HepG2 (cell line): ENCODE measurements at regions not wholly inside any gene's neighbourhood (a gene's known extent, or its start where the extent isn't known, plus 50 kb on each side); places are given as distances from the start of the nearest gene placed in this dataset.
A peak's percentile ranks its signal among the peaks of the same experiment; 100 is the strongest.

Source experiments
- ATAC-seq: fragments of 200-7000 bp; cut with Tn5 transposase; 3 replicates; pipeline ENCODE4 v1.9.1; 2020; ENCODE audit warnings: mild to moderate bottlenecking, moderate library complexity
- BruUV-seq: library from RNA; stranded (reverse); fragments of 400-500 nt; replicated peaks from 2 replicates; lab custom pipeline; 2021; lab: Mats Ljungman, UMichigan
- CTCF ChIA-PET: fragments of 300-600 bp; formaldehyde crosslinking; extraction: SDS; loops from one replicate; lab custom pipeline; 2021; ENCODE audit warnings: low total read pairs, inconsistent platforms, low intra/inter-chr PET ratio; lab: Yijun Ruan, JAX
- POLR2A ChIA-PET: fragments of 350-600 bp; sonication (Branson Sonifier 250); formaldehyde crosslinking; loops from one replicate; lab custom pipeline; 2020; ENCODE audit warnings: antibody characterized with exemption, inconsistent platforms; lab: Yijun Ruan, JAX
- DNase-seq: peaks from one replicate; pipeline ENCODE4 v3.0.0-alpha.2; 2015; ENCODE audit warnings: low spot score
- FAIRE-seq: peaks from 3 replicates; lab custom pipeline; 2011; peaks lifted over from hg19 to GRCh38; lab: Jason Lieb, UNC
- H2AFZ ChIP-seq: one replicate; pipeline ENCODE4 v1.6.1; 2011; ENCODE audit warnings: low read length, inconsistent platforms
- H3K27ac ChIP-seq: fragments of 300-600 bp; 3 replicates; pipeline ENCODE4 v1.8.0; 2011; ENCODE audit warnings: mixed run types, mild to moderate bottlenecking, mixed read lengths, low read length, inconsistent platforms; ENCODE audit not compliant: insufficient read depth; ENCODE audit errors: extremely low read length
- H3K27me3 ChIP-seq, 2 experiments: fragments of 200-600 bp in 1 of 2; 2 replicates in 1 of 2; 3 replicates in 1 of 2; pipeline versions ENCODE4 v1.6.0 to v1.8.0; 2011; ENCODE audit warnings: low read length in 2 of 2, mild to moderate bottlenecking in 2 of 2, moderate library complexity in 2 of 2, inconsistent platforms in 1 of 2; ENCODE audit not compliant: insufficient read depth in 2 of 2, control insufficient read depth in 1 of 2
- H3K36me3 ChIP-seq, 2 experiments: fragments of 200-600 bp in 1 of 2; replicated peaks in 1 of 2; 2 replicates in 1 of 2; 3 replicates in 1 of 2; pipeline versions ENCODE4 v1.5.1 to v1.8.0; 2011; ENCODE audit warnings: low read length in 2 of 2, inconsistent platforms in 1 of 2; ENCODE audit not compliant: insufficient read depth in 2 of 2, control insufficient read depth in 1 of 2
- H3K4me1 ChIP-seq: 2 replicates; pipeline ENCODE4 v1.5.1; 2012; ENCODE audit warnings: low read length, inconsistent platforms; ENCODE audit not compliant: insufficient read depth
- H3K4me2 ChIP-seq: 2 replicates; pipeline ENCODE4 v1.6.0; 2011; ENCODE audit warnings: low read depth, low read length, inconsistent platforms
- H3K4me3 ChIP-seq, 3 experiments: fragments of 200-600 bp in 1 of 3; sonication (generic), shearing (Covaris generic) in 1 of 3; replicated peaks in 1 of 3; 2 replicates each; pipeline ENCODE4 v1.5.1; 2011 to 2016; ENCODE audit warnings: low read length in 3 of 3, inconsistent platforms in 2 of 3, low read depth in 2 of 3, mild to moderate bottlenecking in 2 of 3, control low read depth in 1 of 3, mixed read lengths in 1 of 3; ENCODE audit not compliant: insufficient read depth in 1 of 3
- H3K79me2 ChIP-seq: one replicate; pipeline ENCODE4 v1.6.1; 2011; ENCODE audit warnings: low read length, inconsistent platforms; ENCODE audit not compliant: insufficient read depth
- H3K9ac ChIP-seq: 2 replicates; pipeline ENCODE4 v1.6.0; 2011; ENCODE audit warnings: mild to moderate bottlenecking, low read depth, low read length, inconsistent platforms; ENCODE audit not compliant: insufficient read depth
- H3K9me3 ChIP-seq: 2 replicates; pipeline ENCODE4 v1.5.1; 2012; ENCODE audit warnings: mild to moderate bottlenecking, low read length
- H4K20me1 ChIP-seq: 2 replicates; pipeline ENCODE4 v1.6.0; 2011; ENCODE audit warnings: inconsistent platforms, mild to moderate bottlenecking, low read length, moderate library complexity; ENCODE audit not compliant: insufficient read depth
- ARNT ChIP-seq: fragments of 450-650 bp; IDR thresholded peaks from 2 replicates; pipeline ENCODE4 v1.6.1; 2017
- BCLAF1 ChIP-seq: fragments of 450-650 bp; IDR thresholded peaks from 2 replicates; pipeline ENCODE4 v1.6.1; 2017; ENCODE audit warnings: mild to moderate bottlenecking
- FOSL1 ChIP-seq: sonication (generic); formaldehyde crosslinking; IDR thresholded peaks from 2 replicates; pipeline ENCODE4 v1.9.0; 2021; ENCODE audit warnings: missing genetic modification reagents, borderline replicate concordance
- PCBP2 ChIP-seq: fragments of 200-400 bp; formaldehyde crosslinking; optimal IDR thresholded peaks from 2 replicates; pipeline ENCODE3; 2018; ENCODE audit warnings: low read length, low read depth; ENCODE audit not compliant: poor library complexity, severe bottlenecking
- REST ChIP-seq, 2 experiments: IDR thresholded peaks; 2 replicates each; pipeline ENCODE4 v1.6.1; 2011 to 2012; ENCODE audit warnings: low read length in 2 of 2, borderline replicate concordance in 1 of 2, low read depth in 1 of 2, mild to moderate bottlenecking in 1 of 2, moderate library complexity in 1 of 2
- SOX6 ChIP-seq, 2 experiments: fragments of 450-650 bp in 1 of 2; sonication (generic) in 1 of 2; formaldehyde crosslinking in 1 of 2; IDR thresholded peaks; 2 replicates each; pipeline versions ENCODE4 v1.4.0 to v1.6.1; 2017 to 2020; ENCODE audit warnings: antibody characterized with exemption in 1 of 2, mild to moderate bottlenecking in 1 of 2, missing genetic modification reagents in 1 of 2
- STAT5B ChIP-seq: sonication (generic); formaldehyde crosslinking; IDR thresholded peaks from 2 replicates; pipeline ENCODE4 v1.4.0; 2020; ENCODE audit warnings: missing genetic modification reagents
- ZNF672 ChIP-seq: sonication (generic); formaldehyde crosslinking; IDR thresholded peaks from 2 replicates; pipeline ENCODE4 v1.8.1; 2022; ENCODE audit warnings: missing genetic modification reagents
- ZNF768 ChIP-seq: sonication (generic); formaldehyde crosslinking; IDR thresholded peaks from 2 replicates; pipeline ENCODE4 v1.4.0; 2020; ENCODE audit warnings: missing genetic modification reagents
- ZNF784 ChIP-seq: sonication (generic); formaldehyde crosslinking; IDR thresholded peaks from 2 replicates; pipeline ENCODE4 v1.5.1; 2020; ENCODE audit warnings: missing genetic modification reagents, mild to moderate bottlenecking, borderline replicate concordance
- WGBS: methylation state at CpG from one replicate; pipeline ENCODE4 v1.1.6; 2017; ENCODE audit warnings: low lambda C conversion rate; 5-methylcytosine and 5-hydroxymethylcytosine counted together
- in situ Hi-C: cut with HindIII; loops from 2 replicates; pipeline ENCODE4 v1.10.0; 2017; ENCODE audit warnings: low pct_unique_long_range_greater_than_20kb; ENCODE audit not compliant: extremely low pct_ligation_motif_present
- intact Hi-C: fragments of 100-400 bp; cut with micrococcal nuclease; formaldehyde crosslinking; loops from one replicate; pipeline ENCODE4 v1.10.0; 2022; ENCODE audit not compliant: unreplicated experiment

- no peaks in the 10 kb centered on the region for H3K36me3 ChIP-seq
- in situ Hi-C loops (no loop called here), intact Hi-C loops (no loop called here)
- WGBS = 35% methylated on average over 8 of the region's 8 CpGs
- H4K20me1 ChIP-seq = no peaks in the 10 kb centered on the region
- TF ChIP-seq ZNF768 (CRISPR knock-in tag) (no peak), BCLAF1 (no peak), ZNF784 (CRISPR knock-in tag) (no peak)
- FAIRE-seq (no peak), DNase-seq (no peak), ATAC-seq (no peak)
- no TSS peak for BruUV-seq
- H3K4me2 ChIP-seq = peak overlapping the region; percentile 82
- no peak overlapping the region for H3K9ac ChIP-seq
- CTCF ChIA-PET = no interaction called here
- no peak overlapping the region for H2AFZ ChIP-seq
- H3K79me2 ChIP-seq = no peaks in the 10 kb centered on the region
- POLR2A ChIA-PET = no interaction called here
- H3K4me1 ChIP-seq = peaks cover 11% of the 10 kb centered on the region; the same call in 1 of the 2 replicates
- no peaks in the 10 kb centered on the region for H3K27me3 ChIP-seq
- no peak overlapping the region for H3K27ac ChIP-seq
- H3K9me3 ChIP-seq = no peaks in the 10 kb centered on the region
- peak overlapping the region in 2 of 3 experiments; percentile 23 to 33; a peak in 3 of 6 replicates for H3K4me3 ChIP-seq
These were observed 234.4 kb upstream of the MCHR2 start for GRCh38 chr6:100228437-100228833.

GRCh38 chr6:100226811-100227210 lies 232.8 kb upstream of the MCHR2 start:
- no peak for FAIRE-seq
- POLR2A ChIA-PET = no interaction called here
- no peak overlapping the region for H3K27ac ChIP-seq
- in situ Hi-C loops (no loop called here), intact Hi-C loops (no loop called here)
- H3K27me3 ChIP-seq = no peaks in the 10 kb centered on the region
- H3K4me1 ChIP-seq = peaks cover 11% of the 10 kb centered on the region; the same call in 1 of the 2 replicates
- H2AFZ ChIP-seq = no peak overlapping the region
- H4K20me1 ChIP-seq = no peaks in the 10 kb centered on the region
- no peaks in the 10 kb centered on the region for H3K79me2 ChIP-seq
- CTCF ChIA-PET = no interaction called here
- no peak for DNase-seq
- no peak overlapping the region for H3K4me2 ChIP-seq
- no peak overlapping the region for H3K9ac ChIP-seq
- ATAC-seq = no peak
- no peaks in the 10 kb centered on the region for H3K36me3 ChIP-seq
- H3K4me3 ChIP-seq = no peak overlapping the region
- no TSS peak for BruUV-seq
- no peaks in the 10 kb centered on the region for H3K9me3 ChIP-seq
- WGBS = 14% methylated on average over 3 of the region's 3 CpGs
- TF ChIP-seq ARNT = no peak
- TF ChIP-seq REST (IDR thresholded peaks at IDR 0.05; ENCODE audit: borderline replicate concordance in 1 of 2, low read depth in 1 of 2, low read length in 2 of 2) = no peak
- no peak for TF ChIP-seq STAT5B (CRISPR knock-in tag)
- no peak for TF ChIP-seq SOX6 (IDR thresholded peaks at IDR 0.05)
- TF ChIP-seq SOX6 (CRISPR knock-in tag; IDR thresholded peaks at IDR 0.05) = no peak
- no peak for TF ChIP-seq FOSL1 (CRISPR knock-in tag)
- no peak for TF ChIP-seq ZNF672 (CRISPR knock-in tag)
- TF ChIP-seq PCBP2 = no peak
